ENCODE measurements at regions not wholly inside any gene's neighbourhood (a gene's known extent, or its start where the extent isn't known, plus 50 kb on each side); places are given as distances from the start of the nearest gene placed in this dataset.
"Not testable (repeated sequence)": the region's sequence is repeated elsewhere in the genome, so short reads cannot be mapped to it uniquely, and the experiment has no call there.

- not testable (repeated sequence) for TF ChIP-seq CTCF (conservative IDR thresholded peaks at IDR 0.05; ENCODE audit: low read depth, low read length); MXI1 (IDR thresholded peaks at IDR 0.05; ENCODE audit: borderline replicate concordance, low read depth, low read length); USF2 (IDR thresholded peaks at IDR 0.05; ENCODE audit: low read depth, low read length); BHLHE40 (IDR thresholded peaks at IDR 0.05; ENCODE audit: low read depth, low read length); RAD21 (IDR thresholded peaks at IDR 0.05; ENCODE audit: low read length); POLR2A (IDR thresholded peaks at IDR 0.05; ENCODE audit: low read depth, low read length); ELK1 (IDR thresholded peaks at IDR 0.05; ENCODE audit: borderline replicate concordance, low read depth, low read length); SMC3 (IDR thresholded peaks at IDR 0.05; ENCODE audit: low read depth, low read length); RCOR1 (IDR thresholded peaks at IDR 0.05; ENCODE audit: insufficient replicate concordance, low read length); MAZ (IDR thresholded peaks at IDR 0.05; ENCODE audit: borderline replicate concordance, low read depth, low read length)
Measured at GRCh38 chr18:14984531-14984930, 236.6 kb downstream of the ANKRD30B start.
